ENCODE measurements at regions not wholly inside any gene's neighbourhood (a gene's known extent, or its start where the extent isn't known, plus 50 kb on each side); places are given as distances from the start of the nearest gene placed in this dataset.

DNA sequence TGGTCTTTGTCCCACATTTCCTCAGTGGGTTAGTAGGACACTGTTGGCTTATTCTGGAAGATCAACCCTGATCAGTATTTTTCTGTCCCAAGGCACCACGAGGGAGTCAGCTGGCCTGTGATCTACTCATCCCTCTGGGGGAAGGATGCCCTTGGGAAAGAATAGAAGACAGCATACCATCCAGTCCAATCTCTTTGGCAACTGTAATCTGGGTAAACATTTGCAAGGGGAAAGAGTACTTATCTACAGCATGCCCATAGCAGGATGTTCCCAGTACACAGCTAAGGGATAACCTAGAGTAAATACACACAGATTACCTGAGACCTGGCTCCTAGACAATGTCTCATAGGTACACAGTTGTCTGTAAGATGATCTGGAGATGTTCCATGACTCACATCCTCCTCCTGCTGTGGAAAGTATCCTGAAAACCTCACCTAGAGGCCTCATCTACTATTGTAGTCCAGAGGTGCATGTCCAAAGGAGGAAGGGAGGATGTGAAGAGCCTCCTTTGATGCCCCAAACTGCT, 134.3 kb upstream of the VWC2 start:
- H3K4me3 ChIP-seq (ENCODE audit: low read depth, low read length): no peak overlapping the region
- DNase-seq (ENCODE audit: low read depth): no peak
- TF ChIP-seq CTCF (IDR thresholded peaks at IDR 0.05; ENCODE audit: low read depth, low read length, missing control alignments): no peak
- in situ Hi-C loops (cut with HindIII; ENCODE audit: low sequenced_read_pairs): no loop called here

- no peak for TF ChIP-seq CTCF (IDR thresholded peaks at IDR 0.05; ENCODE audit: low read depth, low read length, missing control alignments)
- H3K4me3 ChIP-seq (ENCODE audit: low read depth, low read length): no peak overlapping the region
Observed at GRCh38 chr7:49639808-49640207, 133.6 kb upstream of the VWC2 start.

GRCh38 chr7:49643321-49643720, 130.1 kb upstream of the VWC2 start:
- in situ Hi-C loops (cut with HindIII; ENCODE audit: low sequenced_read_pairs): no loop called here
- no peak for DNase-seq (ENCODE audit: low read depth)
- TF ChIP-seq CTCF (IDR thresholded peaks at IDR 0.05; ENCODE audit: low read depth, low read length, missing control alignments): no peak
- H3K4me3 ChIP-seq (ENCODE audit: low read depth, low read length): no peak overlapping the region

More at GRCh38 chr7:49639808-49640207, 133.6 kb upstream of the VWC2 start:
- no peak for DNase-seq (ENCODE audit: low read depth)
- in situ Hi-C loops (cut with HindIII; ENCODE audit: low sequenced_read_pairs): no loop called here

DNA sequence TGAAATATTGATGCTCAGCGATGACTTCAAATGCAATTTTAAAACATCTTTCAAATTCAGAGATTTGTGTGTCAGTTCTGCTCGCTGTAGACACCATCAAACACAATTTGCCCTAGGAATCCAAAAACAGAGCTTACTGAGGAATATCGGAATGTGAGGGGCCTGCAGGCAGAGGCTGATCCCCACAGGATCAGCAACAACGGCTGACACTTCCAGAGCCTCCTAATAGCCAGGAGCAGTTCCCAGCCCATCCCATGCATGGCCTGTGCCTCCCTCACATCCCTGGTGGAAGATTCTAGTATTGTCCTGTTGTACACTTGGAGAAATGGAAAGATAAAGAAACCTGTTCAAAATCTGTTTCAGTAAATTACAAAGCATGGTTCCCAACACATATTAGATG, 129.7 kb upstream of the VWC2 start:
- in situ Hi-C loops (cut with HindIII; ENCODE audit: low sequenced_read_pairs): no loop called here
- no peak for TF ChIP-seq CTCF (IDR thresholded peaks at IDR 0.05; ENCODE audit: low read depth, low read length, missing control alignments)

GRCh38 chr7:49644396-49645166, 128.9 kb upstream of the VWC2 start:
- TF ChIP-seq CTCF (IDR thresholded peaks at IDR 0.05; ENCODE audit: low read depth, low read length, missing control alignments): no peak

More for the DNA sequence above, 129.7 kb upstream of the VWC2 start:
- no peak overlapping the region for H3K4me3 ChIP-seq (ENCODE audit: low read depth, low read length)
- no peak for DNase-seq (ENCODE audit: low read depth)

DNA sequence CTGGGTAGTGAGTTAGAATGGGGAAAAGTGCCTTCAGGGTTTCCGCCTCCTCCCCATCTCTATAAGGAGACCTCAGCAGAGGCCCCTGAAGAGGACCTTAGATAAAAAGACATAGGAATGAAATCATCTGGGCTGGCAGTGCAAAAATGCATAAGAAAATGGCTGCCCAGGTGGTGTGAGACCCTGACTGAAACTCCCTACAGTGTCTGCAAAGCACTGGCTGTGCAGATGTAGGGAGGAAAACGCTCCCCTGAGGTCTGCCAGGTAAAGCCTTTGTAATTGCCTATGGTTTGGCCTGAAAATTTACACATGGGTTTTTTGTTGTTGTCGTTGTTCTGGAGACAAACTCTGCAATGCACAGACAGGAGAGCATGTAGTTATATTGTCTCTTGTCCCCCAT, 128.1 kb upstream of the VWC2 start:
- H3K4me3 ChIP-seq (ENCODE audit: low read depth, low read length): no peak overlapping the region
- in situ Hi-C loops (cut with HindIII; ENCODE audit: low sequenced_read_pairs): no loop called here
- no peak for TF ChIP-seq CTCF (IDR thresholded peaks at IDR 0.05; ENCODE audit: low read depth, low read length, missing control alignments)
- DNase-seq (ENCODE audit: low read depth): no peak

More at GRCh38 chr7:49644396-49645166, 128.9 kb upstream of the VWC2 start:
- in situ Hi-C loops (cut with HindIII; ENCODE audit: low sequenced_read_pairs): no loop called here
- no peak for DNase-seq (ENCODE audit: low read depth)
- H3K4me3 ChIP-seq (ENCODE audit: low read depth, low read length): no peak overlapping the region
